GM21390 (cell line): ENCODE measurements at regions not wholly inside any gene's neighbourhood (a gene's known extent, or its start where the extent isn't known, plus 50 kb on each side); places are given as distances from the start of the nearest gene placed in this dataset.
"Not testable (repeated sequence)": the region's sequence is repeated elsewhere in the genome, so short reads cannot be mapped to it uniquely, and the experiment has no call there.

Experiments
- ATAC-seq: cut with Tn5 transposase; IDR thresholded peaks from one replicate; pipeline ENCODE4 v1.9.1; 2021; ENCODE audit not compliant: unreplicated experiment

DNA sequence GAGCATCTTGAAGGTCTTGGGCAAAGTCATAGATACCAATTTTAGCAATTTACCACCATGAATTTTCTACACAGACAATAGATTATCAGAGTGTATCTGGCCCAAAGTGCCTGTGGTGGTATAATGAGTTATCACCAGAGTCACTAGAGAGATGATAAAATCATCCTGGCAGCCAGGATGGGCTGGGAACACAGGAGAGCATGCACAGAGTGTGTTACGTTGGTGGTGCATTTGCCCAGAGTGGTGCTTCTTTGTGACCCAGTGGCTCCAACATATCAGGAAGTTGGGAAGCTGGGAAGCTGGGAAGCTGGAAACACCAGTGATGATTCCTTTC lies 236.7 kb upstream of the PROX1 start:
- no peak for ATAC-seq

DNA sequence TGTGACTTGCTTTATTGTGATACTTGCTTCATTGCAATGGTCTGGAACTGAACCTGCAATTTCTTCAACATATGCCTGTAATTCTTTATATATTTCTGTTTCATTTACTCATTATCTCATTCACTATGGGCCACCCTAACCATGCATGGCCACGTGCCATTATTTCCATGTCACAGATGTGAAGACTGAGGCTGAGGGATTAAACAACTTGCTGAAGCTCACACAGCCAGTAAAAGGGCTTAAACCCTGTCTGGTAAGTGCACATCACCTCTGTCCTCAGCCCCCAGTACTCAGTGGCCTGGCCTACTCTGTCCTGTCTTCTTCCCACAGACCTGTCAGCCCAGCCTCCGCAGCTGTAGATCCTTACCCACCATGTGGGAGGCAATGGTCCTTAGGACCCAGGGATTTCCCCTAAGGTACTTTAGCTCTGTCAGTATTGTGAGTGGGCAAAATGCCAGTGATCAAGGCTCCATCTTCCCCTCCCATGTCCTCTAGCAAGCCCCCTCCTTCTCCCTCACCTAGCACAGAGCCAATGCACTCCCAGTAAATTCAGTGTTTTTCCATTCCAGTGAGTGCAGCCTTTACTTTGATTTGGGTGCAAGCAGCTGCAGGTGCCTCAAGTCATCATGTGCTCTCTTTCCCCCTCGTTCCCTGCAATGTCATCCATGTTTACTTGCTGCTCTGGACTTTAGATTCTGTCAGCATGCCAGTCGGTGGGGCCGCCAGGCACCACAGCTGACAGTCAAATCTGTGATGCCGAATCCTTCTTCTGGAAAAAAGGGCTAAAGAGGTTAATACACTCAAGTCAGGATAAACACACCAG lies 228.2 kb upstream of the PROX1 start:
- no peak for ATAC-seq

DNA sequence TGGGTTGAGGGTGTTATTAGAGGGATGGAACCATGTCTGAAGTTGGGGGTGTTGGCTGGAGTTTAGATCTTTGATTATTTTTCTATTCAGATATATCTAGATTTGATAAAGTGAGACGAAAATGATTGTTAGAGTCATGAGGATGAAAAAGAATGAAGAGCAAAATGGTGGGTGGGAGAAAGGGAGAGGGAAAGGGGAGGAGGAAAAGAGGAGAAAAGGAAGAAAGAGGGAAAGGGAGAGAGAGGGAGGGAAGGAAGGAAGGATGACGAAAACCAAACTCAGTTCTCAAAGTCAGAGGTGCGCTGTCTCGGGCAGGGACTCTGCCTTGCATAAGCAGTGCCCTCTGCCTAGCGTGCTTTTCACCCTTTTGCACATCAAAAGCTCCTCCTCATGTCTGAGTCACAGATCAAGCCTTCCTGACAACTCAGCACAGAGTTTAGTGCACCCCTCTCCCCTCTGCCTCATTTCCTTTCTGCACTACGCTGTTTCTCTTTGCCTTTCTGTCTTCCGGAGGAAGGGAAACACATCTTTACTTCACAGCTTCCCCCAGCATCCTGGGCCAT lies 225.8 kb upstream of the PROX1 start:
- ATAC-seq = no peak

DNA sequence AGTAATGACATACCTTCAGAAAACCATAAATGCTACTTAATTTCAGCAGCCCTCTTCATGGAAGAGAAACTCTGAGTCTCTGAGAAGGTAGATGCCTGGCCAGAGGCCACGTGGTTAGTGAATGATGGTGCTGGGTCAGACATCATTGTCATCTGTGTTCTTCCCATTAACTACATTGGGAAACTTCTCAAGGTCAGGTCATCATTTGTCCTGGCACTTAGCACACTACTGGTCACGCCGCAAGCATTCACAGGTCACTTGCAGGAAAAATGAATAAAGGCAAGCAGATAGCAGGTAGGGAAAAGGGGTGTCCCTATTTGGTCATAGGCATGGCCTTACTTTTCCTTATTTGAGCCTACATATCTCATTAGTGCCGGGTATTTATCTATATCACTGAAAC lies 220.1 kb upstream of the PROX1 start:
- no peak for ATAC-seq

DNA sequence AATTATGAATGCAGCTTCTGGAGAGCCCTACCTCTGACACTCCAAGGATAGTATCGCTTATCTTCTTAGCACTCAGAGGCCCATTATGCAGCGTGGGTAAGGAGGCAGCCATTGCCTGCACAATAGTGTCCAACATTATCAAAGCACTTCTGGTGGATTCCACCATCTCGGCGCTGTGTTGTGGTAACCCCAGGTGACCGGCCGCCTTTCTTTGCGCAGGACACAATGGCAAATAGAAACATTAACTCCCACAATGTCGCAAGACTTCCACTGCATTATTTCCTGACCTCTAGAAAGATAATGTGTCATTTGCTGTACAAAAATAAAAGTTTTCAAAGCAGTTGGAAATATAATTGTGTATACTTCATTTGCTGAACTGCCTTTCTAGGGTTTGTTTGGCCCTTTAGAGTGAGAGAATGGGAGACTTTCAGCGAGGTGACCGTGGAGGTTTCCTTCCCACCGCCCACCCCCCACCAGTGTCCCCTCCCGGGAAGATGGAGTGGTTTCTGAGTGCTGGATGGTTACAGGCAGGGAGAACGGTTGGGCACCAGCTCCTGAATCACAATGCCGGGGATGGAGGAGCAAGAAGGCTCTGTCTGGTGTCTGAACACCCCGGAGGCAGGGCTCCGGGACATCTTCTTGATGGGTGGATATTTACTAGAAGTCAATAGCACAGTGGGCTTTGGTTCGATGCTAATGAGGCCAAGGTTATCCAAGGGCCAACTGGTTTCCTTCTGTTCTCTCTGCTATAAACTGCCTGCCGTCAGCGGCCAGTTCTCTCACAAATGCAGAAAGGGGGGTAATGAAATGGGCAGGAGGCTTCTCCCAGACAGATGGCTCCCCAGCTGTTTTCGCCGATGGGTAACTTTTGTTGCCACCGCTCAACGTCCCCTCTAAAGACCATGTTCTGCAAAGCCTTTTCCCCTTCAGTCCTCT lies 215.4 kb upstream of the PROX1 start:
- ATAC-seq = no peak

DNA sequence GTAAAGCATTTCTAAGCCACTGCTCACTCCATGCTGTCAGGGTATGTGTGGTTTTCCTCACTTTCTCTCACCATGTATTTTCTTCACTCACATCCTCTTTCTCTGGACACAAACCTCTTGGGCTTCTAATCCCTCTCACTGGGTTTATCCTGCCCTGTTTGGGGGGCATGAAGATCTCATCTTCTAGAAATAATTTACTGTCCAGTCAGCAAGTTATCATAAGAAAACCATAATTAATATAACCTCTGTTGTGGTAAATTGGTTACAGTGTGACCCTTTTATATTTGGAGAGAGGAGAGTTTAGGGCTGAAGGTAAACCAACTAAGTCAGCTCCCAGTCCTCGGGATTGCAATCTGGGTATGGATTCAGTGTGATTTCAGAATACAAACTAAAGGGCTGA lies 213.8 kb upstream of the PROX1 start:
- no peak for ATAC-seq

DNA sequence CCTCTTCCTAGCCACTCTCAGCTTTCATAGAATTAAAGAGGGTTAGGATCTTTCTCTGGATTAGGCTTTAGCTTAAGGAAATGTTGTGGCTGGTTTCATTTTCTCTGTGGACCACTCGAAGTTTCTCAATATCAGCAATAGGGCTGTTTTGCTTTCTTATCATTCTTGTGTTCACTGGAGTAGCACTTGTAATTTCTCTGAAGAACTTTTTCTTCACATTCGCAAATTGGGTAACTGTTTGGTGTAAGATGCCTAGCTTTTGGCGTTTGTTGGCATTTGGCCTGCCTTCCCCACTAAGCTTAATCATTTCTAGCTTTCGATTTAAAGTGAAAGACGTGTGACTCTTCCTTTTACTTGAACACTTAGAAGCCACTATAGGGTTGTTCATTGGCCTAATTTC lies 210.8 kb upstream of the PROX1 start:
- ATAC-seq = no peak

DNA sequence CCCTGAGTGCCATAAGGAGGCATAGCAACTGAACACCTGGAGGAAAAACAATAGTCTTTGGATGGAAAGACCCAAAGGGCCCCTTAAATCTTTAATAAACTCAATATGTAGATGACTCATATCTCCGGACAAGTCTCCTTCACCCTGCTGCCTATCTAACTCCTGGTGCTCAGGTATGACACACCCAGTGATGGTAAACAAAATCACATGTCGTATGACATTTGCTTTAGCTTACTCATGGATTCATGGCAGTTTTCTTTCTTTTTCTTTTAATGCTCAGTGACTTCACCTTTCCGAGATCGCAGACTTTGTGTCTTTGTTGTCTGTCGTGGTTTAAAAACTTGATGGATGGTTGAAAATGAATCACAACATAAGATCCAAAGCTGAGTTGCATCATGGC lies 208.5 kb upstream of the PROX1 start:
- ATAC-seq = no peak

DNA sequence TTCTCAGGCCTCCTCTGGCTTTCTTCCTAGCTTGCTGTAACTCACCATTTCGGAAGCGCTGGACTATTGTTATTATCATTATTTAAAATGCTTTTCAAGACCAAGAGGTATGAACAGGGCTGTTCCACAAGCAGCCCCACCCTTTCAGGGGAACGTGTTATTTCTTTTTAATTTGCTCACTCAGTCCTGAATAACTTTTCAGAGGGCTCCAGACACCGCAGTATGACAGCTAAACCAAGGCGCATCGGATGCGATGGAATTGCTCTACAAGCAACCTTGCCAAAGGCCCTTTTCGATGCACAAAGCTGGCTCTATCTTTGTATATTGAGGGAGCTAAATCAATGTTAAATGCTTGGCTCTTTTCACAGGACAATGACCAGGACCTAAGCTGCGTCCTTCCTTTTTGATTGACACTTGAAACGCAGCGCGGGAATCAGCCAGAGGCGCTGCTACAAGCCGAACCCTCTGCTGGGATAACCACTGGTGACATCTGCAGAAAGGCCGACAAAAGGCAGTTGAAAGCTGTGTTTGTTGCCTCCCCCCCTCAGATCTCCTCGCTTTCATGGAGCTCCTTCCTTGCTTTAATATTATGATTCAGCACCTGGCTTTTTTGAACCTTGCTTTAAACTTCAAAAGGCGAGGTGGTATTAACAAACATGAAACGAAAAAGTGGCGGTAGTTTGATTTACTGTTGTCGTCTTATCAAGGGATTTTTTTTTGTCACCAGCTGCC lies 204.7 kb upstream of the PROX1 start:
- no peak for ATAC-seq

DNA sequence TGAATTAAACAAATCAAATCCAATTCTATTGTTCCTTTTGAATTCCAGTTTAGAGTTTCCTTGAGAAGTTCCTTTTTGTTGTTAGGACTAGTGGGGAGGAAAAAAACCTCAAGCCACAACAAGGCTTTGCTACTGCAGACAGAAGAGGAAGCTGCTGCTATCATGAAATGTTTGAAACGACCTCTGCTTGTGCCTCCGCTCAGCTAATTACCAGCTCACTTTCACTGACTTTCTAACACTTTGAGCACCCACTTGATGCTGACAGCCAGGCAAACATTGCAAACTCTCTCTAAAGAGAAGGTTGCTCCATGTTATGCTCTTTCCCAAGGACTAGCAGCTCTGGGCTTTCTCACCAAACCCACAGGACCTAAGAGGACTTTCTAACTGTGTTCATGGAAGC lies 203.9 kb upstream of the PROX1 start:
- ATAC-seq = no peak

DNA sequence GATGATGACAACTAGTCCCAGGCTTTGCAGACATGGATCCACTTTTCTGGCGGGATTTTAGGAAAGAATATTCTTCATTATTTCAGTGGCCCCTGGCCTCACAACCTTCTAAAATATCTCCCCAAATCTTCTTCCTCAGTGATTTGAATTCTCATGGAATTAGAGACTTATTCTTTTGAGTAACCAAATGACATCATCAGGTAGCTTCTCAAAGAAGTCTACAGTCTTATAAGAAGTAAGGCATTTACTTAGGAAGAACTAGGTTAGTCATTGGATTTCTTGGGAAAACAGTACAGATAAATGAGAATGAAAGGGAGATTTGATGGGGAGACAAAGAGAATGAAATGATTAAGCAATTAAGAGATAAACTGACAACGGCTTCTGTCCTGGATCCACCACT lies 201.1 kb upstream of the PROX1 start:
- no peak for ATAC-seq

DNA sequence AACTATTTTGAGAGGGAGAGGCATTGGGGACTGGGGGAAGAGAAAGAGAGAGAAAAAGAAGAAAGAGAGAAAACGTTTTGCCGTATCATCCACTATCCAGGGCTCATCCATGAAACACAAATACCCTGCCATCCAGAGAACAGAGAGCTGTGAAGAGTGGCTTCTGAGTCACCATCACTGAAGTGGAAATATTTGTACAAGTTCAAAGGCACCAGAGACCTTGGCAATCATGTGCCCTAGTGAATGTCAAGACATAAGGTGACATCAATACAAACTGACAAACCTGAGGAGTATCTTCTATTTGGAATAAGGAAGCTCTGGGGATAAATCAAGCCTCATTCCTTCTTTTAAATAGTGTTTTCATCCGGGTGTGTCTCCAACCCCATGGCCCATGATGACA lies 197.2 kb upstream of the PROX1 start:
- no peak for ATAC-seq

DNA sequence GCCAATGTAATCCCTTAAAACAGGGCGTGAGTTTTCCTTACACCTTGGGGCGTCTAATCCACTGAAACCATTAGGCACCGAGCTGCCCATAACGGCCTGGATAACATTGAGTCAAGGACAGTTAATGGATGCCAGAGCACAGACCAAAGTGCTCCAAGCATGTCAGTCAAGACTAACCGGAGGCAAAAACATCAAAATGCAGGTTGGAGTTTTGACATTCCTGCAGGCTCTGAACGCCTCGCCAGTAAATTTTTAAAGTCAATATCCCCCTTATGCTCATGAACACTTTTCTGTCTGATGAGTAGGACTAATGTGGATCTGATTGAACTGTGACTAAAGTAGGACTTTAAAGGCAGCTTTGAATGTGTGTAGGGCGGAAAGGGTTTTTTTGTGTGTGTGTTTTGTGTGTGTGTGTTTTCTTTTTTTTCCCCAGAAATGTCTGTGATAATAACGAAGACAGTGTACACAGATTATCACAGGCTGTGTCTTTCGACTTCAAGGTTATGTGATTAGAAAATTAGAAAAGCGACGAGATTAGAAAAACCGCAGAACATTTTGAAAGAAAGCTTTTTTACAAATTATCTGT lies 194.2 kb upstream of the PROX1 start:
- ATAC-seq = no peak

DNA sequence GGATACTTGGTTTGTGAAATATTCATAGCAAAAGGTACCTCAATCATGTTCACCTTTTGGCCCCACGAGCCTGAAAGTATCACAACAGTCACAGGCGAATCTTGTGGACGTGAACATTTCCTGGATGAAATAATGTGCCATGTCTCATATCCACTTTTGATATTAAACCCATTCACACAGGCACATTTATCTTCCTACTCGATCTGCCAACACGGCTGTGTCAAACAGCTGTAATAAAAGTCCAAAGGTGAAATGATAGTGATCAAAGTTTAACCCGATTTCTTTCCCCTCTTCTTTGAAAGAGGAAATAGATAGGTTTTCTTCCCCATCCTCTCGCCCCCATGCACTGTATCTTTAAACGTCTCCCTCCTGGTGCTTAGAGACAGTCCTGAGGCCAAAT lies 191.2 kb upstream of the PROX1 start:
- no peak for ATAC-seq

DNA sequence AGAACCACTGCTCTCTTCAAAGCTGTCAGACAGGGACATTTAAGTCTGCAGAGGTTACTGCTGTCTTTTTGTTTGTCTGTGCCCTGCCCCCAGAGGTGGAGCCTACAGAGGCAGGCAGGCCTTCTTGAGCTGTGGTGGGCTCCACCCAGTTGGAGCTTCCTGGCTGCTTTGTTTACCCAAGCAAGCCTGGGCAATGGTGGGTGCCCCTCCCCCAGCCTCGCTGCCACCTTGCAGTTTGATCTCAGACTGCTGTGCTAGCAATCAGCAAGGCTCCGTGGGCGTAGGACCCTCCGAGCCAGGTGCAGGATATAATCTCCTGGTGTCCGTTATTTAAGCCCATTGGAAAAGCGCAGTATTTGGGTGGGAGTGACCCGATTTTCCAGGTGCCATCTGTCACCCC lies 179.5 kb upstream of the PROX1 start:
- not testable (repeated sequence) for ATAC-seq

DNA sequence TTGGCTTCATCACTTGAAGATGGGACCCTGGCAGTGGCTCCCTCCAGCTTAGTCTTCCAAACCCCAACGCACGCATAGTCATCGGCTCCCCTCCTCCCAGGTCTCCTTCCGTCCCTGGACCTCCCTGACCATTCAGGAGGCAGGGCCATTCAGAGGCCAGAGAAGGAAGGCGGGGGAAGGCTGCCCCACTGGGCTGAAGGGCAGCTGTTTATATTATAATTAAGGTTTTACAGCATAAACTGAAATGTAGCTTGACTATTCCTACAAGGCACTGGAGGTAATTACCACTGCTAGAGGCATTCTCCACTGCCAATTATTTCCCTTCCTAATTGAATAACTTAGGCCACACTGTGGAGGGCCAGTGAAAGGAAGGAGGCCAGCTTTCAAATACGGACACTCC lies 170.6 kb upstream of the PROX1 start:
- ATAC-seq = no peak

DNA sequence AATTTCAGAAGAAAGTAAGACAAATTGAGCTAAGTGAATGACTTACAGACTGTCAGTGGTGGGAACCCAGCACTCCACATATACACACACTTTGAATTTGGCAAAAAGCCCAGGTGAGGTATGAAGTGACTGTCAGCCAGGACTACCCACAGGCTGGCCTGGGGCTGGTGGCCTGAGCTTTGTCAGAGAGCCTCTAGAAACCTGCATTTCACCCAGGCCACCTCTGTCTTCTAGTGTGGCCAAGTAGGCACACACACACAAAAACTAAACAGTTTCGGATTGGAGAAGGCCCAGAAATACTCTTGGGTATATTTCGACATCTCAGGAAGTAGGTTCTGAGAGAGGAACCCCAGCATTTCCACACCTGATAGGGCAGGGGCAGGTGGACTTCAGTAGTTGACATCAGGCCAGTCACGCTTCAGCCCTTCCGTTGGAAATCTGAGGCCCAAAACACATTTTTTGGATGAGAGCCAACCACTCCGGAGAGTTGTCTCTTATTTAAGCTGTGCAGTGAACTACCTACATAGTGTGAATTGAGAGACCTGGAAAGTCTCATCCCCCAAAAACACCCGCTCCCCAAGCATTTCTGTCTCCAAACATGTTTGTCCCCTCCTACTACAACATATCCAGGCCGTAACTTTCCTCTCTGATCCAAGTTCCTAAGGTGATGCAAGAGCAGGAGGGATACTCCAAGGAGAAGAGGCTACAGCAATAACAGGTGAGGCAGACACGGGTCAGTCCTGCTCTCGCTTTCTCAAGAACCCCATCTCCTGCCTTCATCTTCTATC lies 167.2 kb upstream of the PROX1 start:
- no peak for ATAC-seq

DNA sequence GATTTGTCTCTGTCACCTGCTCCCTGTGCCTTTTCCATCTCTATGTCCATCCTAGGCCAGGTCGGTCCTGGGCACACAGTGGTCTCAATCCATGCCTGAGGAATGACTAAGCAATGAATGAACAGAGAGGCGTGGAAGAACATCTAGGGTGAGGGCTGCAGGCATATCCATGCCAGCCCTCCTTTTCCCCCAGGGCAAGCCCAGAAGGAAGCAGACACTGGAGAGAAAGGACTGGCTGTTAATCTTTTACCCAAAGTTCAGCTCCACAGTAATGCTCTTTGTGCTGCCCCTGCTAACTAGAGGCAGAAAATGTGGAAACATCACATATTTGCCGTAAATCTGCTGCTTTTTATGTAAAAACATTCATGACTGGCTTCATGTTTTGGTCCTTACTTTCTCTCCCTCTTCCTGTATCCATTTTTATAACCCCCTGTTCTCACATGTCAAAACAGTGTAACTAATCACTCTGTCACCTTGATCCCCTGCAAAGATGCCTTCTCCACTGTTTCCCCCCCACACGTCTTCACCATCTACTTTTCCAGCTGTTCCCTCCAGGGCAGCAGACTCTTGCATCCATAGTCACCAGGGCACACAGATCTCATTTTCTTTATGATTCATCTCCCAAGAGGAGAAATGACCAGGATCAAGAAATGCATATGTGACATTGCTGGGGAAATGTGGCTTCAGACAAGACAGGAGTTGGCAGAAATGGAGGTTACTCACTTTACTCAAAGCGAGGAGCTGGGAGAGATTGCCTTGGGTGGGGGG lies 166.4 kb upstream of the PROX1 start:
- ATAC-seq = no peak

DNA sequence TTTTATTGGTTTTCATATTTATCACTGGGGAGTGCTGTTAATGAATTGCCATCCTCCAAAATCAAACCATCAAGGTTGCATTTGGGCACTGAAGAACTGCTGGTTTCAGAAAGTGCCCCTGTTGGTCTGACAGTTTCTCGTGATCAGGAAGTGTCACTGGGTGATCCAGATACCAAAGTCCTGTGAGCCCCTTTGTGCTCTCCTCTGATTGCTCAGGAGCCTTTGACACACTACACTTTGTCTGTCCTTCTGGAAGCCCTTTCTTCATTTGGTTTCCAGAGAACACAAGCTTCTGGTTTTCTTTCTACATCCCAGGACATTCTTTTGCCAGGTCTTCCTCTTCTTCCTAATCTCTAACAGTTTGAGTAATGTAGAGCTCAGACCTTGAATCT lies 165.8 kb upstream of the PROX1 start:
- ATAC-seq = no peak
